Middle frontal gyrus (tissue), 1 donor: ENCODE measurements at regions not wholly inside any gene's neighbourhood (a gene's known extent, or its start where the extent isn't known, plus 50 kb on each side); places are given as distances from the start of the nearest gene placed in this dataset.

ENCODE experiments used
- DNase-seq: peaks from one replicate; pipeline ENCODE4 v3.0.0-alpha.2; 2015; ENCODE audit warnings: low spot score; ENCODE audit errors: extremely low spot score

DNA sequence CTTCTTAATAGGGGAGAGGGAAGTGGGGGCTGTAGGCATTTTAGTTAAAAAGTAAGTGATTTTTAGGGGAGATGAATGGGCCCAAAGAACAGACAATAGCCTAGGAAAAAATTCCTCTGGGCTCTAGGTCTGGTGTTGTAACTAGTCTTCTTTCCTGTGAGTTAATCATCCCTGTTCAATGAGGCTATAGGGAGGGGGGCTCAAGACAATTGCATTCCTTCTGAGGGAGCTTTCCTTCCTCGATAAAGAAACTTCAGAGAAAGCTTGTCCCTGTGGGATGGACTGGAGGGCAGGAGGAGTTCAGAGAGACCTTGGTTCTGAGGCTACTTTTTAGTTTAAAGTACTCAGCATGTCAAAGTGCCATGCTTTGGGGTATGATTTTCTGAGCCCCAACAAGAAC is 127.2 kb downstream of the BBS10 start:
- no peak for DNase-seq

DNA sequence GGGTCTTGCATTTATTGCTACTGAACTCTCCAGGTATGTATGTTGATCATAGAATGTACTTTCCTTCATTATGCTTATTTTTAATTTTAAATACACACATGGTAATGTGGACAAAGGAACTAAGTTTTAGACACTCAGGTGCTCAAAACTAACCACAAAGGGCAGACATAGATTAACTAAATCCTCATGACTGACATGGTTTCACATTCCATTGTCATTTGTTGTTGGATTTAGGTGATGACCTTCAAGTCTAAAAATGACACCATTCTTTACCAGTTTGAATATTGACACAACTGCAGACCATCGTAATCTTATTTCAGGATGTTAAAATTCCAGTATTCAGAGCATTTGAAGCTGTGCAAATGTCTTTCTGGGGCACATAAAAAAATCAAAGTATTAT is 128.4 kb downstream of the BBS10 start:
- no peak for DNase-seq

GRCh38 chr12:76216585-76217472 is 131.4 kb downstream of the BBS10 start:
- no peak for DNase-seq

GRCh38 chr12:76208129-76208528 is 123.6 kb upstream of the NAP1L1 start:
- no peak for DNase-seq

DNA sequence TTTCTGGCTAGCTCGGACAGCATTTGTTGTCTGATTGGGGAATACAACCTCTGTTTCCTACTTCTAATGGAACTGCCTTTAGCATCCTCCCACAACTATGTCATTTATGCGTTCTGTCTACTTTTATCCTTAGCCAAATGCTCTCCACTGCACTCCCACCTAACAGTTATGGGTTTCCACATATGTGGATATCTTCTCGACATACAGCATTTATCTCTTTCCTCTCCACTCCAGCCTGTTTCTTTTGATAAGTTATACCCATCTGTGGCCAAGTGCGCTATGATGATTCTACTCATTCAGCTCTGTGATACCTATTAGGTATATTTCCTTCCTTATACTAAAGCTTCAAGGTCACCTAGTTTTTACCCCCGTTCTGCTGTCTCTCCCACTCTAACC is 122.2 kb upstream of the NAP1L1 start:
- peak; percentile 11 for DNase-seq

DNA sequence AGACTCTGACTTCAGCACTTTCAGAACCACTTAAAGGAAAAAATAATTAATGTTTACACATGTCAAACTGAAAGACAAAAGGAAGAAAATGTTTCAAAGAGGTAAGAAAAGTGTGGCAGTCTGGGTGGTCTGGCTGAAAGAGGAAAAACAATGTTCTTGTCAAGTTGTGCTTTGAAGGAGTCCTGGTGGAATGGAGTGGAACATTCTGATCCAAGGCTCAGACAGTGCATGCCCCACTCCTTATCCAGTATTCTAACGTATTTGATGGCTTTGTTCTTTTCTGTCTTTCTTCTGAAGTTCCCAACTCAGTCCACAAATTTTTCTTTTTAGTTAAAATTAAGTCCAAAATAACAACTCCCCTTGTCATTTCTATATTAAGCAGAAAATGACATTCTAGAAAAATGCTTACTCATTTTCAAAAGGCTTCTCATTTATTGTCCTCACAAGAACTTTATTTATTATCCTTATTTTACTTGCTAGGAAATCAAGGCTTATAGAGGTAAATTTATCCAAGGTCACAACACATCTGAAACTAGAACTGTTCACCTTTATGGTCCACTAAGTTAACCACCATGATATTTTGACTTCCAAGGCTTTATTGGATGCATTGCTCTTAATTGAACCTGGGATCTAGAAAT is 121.7 kb upstream of the NAP1L1 start:
- DNase-seq, result no peak

DNA sequence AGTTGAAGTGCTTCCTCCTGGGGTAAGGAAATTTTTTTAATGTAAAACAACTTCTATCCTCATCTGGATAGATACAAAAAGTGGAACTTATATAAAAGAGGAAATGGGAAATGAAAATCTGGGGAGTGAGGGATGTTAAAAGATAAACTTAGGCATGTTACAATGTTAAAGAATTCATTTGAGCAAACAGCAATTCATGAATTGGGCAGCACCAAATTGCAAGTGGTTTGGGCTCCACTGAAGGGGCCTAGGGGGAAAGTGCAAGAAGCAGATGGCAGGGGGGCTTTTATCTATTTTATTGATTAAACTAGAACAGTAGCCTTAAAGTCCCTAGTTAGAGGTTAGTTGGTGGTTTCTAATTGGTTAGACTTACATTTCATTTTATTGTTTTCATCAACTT is 118.1 kb upstream of the NAP1L1 start:
- no peak for DNase-seq

DNA sequence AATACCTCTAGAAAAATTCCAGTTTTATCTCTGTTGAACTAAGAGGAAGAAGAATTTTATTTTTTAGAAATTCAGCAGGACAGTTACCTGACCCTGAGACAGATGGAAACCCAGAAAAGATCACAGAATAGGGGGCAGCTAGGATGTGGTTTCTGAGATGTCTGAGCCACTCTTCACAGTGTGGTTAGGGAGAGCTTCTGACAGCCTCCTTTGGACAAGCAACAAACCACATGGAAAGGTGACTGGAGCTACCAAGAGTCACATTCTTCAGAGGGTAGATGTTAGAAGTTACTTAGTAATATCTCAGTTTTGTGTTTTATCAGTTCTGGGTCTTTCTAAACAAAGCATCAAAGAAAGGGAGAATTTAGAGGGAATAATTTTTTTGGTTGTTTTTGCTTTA is 117.3 kb upstream of the NAP1L1 start:
- no peak for DNase-seq

GRCh38 chr12:76201316-76201715 is 116.8 kb upstream of the NAP1L1 start:
- DNase-seq, result no peak

- no peak for DNase-seq
Observed at GRCh38 chr12:76199808-76200207, 115.3 kb upstream of the NAP1L1 start.

- DNase-seq, result no peak
Observed at GRCh38 chr12:76198839-76199238, 114.4 kb upstream of the NAP1L1 start.

GRCh38 chr12:76197283-76197682 is 112.8 kb upstream of the NAP1L1 start:
- DNase-seq, result no peak

DNA sequence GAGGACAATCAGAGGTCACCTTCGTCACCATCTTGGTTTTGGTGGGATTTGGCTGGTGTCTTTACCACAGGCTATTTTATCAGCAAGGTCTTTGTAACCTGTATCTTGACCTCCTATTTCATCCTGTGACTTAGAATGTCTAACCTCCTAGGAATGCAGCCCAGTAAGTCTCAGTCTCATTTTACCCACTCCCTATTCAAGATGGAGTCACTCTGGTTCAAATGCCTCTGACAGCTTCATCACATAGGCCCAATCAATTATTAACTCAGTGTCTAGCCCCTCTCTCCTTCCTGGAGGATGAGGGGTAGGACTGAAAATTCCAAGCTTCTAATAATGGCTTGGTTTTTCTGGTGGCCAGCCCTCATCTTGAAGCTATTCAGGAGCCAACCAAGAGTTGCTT is 111.4 kb upstream of the NAP1L1 start:
- DNase-seq, result no peak

- no peak for DNase-seq
Observed at GRCh38 chr12:76194724-76195123, 110.2 kb upstream of the NAP1L1 start.

DNA sequence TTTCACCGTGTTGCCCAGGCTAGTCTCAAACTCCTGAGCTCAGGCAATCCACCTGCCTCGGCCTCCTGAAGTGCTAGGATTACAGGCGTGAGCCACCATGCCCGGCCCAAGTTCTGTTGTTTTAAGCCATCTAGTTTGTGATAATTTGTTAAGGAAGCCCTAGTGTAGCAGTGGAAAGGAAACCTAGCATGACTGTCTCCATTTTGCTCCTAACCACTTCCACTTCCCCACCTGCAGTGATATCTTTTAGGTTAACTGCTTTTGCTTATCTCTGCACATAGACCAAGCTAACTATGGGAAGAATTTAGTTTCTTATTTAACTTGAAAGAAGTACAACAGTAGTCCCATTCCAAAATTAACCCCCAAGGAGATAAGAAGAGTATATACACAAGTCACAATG is 109.5 kb upstream of the NAP1L1 start:
- DNase-seq, result no peak

DNA sequence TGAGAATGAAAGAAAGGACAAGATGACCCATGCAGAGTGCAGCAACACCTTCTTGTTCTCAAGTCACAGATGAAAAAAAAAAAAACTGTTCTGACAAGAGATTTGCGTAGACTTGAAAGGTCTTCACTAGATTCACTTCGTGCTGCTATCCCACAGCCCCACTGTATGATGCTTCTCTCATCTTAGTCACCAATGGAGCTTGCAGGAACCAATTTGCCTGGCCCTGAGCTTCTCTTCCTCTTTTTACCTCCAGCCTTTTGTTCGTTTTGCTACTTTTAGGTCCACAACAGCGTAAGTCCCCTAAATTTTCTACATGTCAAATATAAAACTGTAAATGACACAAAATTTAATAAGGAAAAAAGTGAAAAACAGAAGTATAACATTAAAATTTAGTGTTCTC is 107.9 kb upstream of the NAP1L1 start:
- no peak for DNase-seq

- no peak for DNase-seq
Observed at GRCh38 chr12:76190299-76190698, 105.8 kb upstream of the NAP1L1 start.

DNA sequence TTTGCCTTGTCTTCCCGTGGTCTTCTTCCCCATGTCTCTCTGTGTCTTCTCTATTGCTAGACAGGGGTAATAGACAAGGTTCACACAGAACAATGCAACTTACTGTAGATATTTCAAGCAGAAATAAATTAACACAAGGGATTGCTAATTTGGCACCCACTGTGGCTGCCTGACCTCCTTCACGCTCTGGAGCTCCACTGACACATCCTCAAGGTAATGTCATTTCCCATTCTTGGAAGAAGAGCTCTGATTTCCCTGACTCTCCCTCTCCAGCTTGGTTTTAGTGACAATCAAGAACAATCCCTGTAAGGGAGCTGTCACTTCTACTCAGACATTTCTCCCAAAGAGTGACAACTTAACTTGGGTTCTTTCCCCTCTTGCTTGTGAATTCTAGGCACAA is 105.4 kb upstream of the NAP1L1 start:
- DNase-seq, result no peak

DNA sequence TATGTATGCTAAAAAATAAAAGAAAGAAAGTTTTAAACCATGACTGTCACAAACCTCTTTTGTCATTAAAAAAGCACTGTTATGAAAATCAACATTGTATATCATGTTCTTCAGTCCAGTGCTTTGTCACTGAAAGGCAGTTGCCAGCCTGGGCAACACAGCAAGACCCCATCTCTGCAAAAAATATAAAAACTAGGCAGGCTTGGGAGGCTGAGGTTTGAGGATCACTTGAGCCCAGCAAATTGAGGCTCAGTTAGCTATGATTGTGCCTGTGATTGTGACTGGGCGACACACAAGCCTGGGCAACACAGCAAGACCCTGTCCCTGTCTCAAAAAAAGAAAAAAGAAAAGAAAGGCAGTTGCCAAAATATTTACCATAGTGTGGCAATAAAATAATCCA is 102.7 kb upstream of the NAP1L1 start:
- DNase-seq, result no peak

GRCh38 chr12:76186131-76186906 is 101.8 kb upstream of the NAP1L1 start:
- no peak for DNase-seq

GRCh38 chr12:76183459-76184186 is 99.1 kb upstream of the NAP1L1 start:
- DNase-seq, result peak; percentile 65
